DMS53 treated with DMSO at 0.1 percent for 48 hours (cell line): ENCODE measurements at regions not wholly inside any gene's neighbourhood (a gene's known extent, or its start where the extent isn't known, plus 50 kb on each side); places are given as distances from the start of the nearest gene placed in this dataset.
A peak's percentile ranks its signal among the peaks of the same experiment; 100 is the strongest.

ENCODE experiments used
- DNase-seq: peaks from one replicate; lab custom pipeline; 2025; ENCODE audit not compliant: unreplicated experiment; lab: John Stamatoyannopoulos, UW

GRCh38 chr12:92292016-92292415 is 146.4 kb upstream of the BTG1 start:
- no peak for DNase-seq

- DNase-seq, result peak; percentile 58
Observed at GRCh38 chr12:92290886-92291285, 145.2 kb upstream of the BTG1 start.

- no peak for DNase-seq
Observed at GRCh38 chr12:92290350-92290695, 144.7 kb upstream of the BTG1 start.

- DNase-seq, result no peak
Observed at GRCh38 chr12:92289629-92290349, 144.1 kb upstream of the BTG1 start.

- DNase-seq, result no peak
Observed at GRCh38 chr12:92288561-92288960, 142.9 kb upstream of the BTG1 start.

GRCh38 chr12:92278378-92278828 is 132.8 kb upstream of the BTG1 start:
- DNase-seq, result no peak

- DNase-seq, result no peak
Observed at GRCh38 chr12:92277795-92278194, 132.1 kb upstream of the BTG1 start.

GRCh38 chr12:92276276-92276675 is 130.6 kb upstream of the BTG1 start:
- DNase-seq, result no peak

GRCh38 chr12:92275443-92276154 is 130.0 kb upstream of the BTG1 start:
- no peak for DNase-seq

GRCh38 chr12:92273076-92273475 is 127.4 kb upstream of the BTG1 start:
- no peak for DNase-seq

- DNase-seq, result no peak
Observed at GRCh38 chr12:92272061-92272964, 126.7 kb upstream of the BTG1 start.

- DNase-seq, result no peak
Observed at GRCh38 chr12:92271341-92271740, 125.7 kb upstream of the BTG1 start.

- DNase-seq, result no peak
Observed at GRCh38 chr12:92270521-92270920, 124.9 kb upstream of the BTG1 start.

- DNase-seq, result no peak
Observed at GRCh38 chr12:92268946-92269345, 123.3 kb upstream of the BTG1 start.

- DNase-seq, result no peak
Observed at GRCh38 chr12:92261692-92262091, 116.0 kb upstream of the BTG1 start.

- no peak for DNase-seq
Observed at GRCh38 chr12:92261071-92261470, 115.4 kb upstream of the BTG1 start.

- no peak for DNase-seq
Observed at GRCh38 chr12:92259696-92260251, 114.1 kb upstream of the BTG1 start.

- DNase-seq, result no peak
Observed at GRCh38 chr12:92259291-92259690, 113.6 kb upstream of the BTG1 start.

- no peak for DNase-seq
Observed at GRCh38 chr12:92257261-92257660, 111.6 kb upstream of the BTG1 start.

- no peak for DNase-seq
Observed at GRCh38 chr12:92255741-92256140, 110.1 kb upstream of the BTG1 start.

GRCh38 chr12:92253301-92253700 is 107.7 kb upstream of the BTG1 start:
- no peak for DNase-seq
